Mesenteric fat pad (tissue), 1 donor: ENCODE measurements at regions not wholly inside any gene's neighbourhood (a gene's known extent, or its start where the extent isn't known, plus 50 kb on each side); places are given as distances from the start of the nearest gene placed in this dataset.
"Not testable (repeated sequence)": the region's sequence is repeated elsewhere in the genome, so short reads cannot be mapped to it uniquely, and the experiment has no call there.

Experiments
- DNase-seq: peaks from one replicate; pipeline ENCODE4 v3.0.0-alpha.2; 2020; ENCODE audit warnings: low spot score
- donor health status: DM: yes; HTN: yes; CAD: no.

DNA sequence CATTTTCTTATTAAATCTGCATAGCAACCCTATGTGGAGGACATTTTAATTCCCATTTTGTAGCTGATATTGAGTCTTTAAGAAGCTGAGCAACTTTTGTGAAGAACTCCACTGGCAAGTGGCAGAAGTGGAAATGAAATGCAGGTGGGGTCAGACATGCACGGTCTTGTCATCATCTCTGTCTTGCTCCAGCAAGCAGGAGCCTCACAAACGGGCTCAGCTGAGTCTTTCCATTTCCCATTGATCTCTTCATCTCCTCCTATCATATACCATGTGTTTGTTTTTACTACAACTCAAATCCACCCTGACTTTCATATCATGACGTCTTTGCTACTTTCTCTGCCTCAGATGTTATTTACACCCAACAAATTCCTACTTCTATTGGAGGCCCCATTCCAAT, 97.9 kb upstream of the TENM4 start:
- no peak for DNase-seq

DNA sequence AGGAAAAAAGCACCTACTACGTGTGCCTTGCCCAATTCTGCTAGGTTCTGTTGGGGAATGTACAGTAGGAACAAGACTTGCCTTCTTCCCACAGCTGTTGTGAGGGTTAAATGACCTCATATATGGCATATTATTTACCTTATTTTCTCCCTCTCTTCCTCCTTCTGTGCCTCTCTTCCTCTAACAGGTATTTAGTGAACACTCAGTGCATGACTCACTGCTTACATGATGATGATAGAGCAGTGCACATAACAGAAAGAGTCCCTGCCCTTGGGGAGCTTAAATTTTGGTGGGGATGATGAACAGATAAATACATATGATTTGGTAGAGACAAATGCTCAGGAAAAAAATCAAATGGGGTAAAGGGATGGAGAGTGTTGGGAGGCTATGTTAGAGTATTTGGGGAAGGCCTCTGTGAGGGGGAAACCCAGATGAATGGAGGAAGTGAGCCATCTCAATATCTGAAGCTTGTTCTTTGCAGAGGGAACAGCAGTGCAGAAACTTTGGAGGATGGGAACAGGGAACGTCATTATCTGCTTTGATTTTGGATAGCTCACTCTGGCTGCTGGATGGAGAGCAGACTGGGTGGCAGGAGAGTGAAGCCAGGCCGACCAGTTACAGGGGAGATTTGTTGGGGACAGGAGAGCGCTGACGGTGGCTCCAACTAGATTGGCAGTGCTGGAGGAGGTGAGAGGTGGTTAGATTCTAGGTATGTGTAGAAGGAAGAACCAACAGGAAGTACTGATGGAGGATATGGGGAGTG, 95.5 kb upstream of the TENM4 start:
- DNase-seq = no peak

DNA sequence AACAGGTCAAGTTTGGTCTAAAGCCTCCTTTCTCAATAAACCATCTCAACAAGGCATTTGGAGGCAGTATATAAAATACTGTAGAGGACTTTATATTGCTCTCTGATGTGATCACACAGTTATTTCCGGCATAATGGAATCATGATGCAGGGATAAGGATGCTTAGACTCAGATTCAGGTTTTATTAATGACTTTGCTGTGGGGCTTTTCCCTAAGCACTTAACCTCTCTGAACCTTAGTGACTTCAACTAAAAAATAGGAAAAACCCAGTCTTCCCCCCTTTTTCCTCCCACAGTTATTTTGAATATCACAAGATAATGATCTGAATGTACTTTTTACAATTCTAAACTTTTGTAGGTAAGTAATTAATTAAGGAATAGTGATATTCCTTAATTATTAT, 94.8 kb upstream of the TENM4 start:
- DNase-seq = no peak

DNA sequence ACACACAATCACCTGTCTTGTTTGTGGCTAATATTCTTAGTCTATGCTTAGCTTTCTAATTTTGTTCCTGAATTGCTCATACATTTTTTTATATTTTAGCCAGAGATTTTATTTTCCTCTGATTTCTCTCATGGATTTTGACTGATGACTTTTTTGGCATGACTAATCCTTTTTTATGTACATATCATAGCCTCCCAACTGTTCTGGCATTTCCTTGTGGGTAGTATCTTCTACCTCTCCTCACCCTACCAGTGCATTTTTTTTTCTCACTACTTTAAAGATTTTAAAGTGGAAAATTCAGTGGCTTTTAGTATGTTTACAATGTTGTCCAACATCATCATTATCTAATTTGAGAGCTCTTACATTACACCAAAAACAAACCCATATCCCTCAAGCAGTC, 84.4 kb upstream of the TENM4 start:
- no peak for DNase-seq

DNA sequence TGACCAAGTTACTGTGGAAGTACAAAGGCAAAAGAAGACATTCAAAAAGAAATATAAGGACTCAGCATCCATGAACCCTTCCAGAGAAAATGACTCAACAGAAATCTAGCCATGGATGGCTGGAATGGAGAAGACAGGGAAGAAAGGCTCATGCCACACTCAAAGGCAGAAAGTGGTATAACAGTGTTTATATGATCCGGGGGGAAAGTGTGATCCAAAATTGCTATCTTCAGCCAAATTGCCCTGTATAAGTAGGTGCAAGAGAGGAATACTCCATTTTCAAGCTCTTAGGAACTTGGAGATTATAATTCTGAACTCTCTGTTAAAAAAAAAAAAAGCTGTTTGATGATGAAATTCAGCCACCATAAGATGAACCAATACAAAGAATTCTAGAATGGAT, 81.8 kb upstream of the TENM4 start:
- no peak for DNase-seq

DNA sequence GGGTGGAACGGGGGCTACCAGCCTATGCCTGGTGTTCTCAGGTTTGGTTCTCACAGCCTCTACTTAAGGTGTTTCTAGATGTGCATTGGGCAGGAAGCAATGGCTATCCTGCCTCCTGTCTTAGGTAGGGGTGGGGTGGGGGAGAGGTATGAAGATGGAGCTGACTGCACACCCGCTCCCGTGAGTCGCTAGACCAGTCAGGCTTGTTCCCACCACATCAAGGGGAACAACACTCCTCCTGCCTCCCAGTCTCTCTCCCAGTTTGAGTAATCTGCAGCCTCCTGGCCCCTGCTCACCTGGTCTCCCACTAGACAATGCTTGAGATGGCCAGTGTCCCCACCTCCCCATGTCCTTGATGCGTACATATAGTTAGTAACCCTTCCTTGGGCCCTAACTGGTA, 79.3 kb upstream of the TENM4 start:
- DNase-seq = no peak

DNA sequence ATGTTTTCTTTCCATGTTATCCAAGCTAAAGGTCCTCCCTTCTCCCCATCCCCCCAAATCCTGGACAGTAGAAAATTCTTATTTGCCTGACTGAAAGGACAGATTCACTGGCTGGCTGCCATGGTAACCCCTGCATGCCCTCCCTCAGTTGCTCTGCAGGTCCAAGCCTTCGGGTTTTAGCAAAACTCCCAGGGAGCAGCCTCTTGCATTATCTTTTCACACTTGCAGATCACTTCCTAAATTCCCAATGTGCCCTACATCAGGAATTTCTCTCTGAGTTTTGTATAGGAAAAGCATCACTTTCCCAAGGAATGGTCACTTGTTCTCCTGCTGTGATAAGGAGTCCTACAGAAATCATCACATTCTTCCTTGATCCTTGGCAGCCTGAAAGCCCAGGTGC, 75.0 kb upstream of the TENM4 start:
- no peak for DNase-seq

DNA sequence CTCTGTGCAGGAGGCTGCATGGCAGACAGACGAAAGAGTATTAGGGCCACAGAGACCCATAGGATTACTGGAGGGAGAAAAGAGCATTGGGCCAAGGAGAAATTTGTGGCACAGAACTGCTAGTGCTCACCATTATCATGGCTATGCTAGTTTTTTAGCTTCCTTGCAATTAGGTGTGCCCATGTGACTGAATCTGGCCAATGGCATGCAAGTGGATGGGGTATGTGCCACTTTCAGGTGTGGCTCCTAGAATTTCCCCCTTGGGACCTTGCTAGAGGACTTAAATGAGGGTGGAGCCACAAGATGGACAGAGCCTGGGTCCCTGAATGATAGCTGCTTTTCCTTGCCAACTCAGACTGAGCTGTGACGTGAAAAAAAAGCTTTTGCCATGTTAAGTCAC, 73.9 kb upstream of the TENM4 start:
- no peak for DNase-seq

DNA sequence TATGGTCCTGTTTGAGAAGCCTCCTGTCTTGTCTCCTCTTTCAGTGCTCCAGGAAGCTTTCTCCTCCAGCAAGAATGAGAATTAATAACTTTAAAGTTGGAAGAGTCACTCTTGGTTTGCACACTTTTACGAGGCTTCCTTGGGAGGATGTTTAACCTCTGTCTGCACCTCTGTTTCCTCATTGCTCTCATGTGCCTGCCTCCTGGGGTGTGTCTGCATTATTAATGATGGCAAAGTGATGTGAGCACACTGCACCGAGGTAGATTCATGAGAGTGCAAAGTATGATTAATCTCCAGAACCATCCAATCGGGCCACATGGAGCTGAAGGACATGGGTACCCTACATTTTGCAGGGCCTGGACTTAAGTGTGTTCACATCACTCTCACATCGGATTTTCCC, 73.5 kb upstream of the TENM4 start:
- no peak for DNase-seq

DNA sequence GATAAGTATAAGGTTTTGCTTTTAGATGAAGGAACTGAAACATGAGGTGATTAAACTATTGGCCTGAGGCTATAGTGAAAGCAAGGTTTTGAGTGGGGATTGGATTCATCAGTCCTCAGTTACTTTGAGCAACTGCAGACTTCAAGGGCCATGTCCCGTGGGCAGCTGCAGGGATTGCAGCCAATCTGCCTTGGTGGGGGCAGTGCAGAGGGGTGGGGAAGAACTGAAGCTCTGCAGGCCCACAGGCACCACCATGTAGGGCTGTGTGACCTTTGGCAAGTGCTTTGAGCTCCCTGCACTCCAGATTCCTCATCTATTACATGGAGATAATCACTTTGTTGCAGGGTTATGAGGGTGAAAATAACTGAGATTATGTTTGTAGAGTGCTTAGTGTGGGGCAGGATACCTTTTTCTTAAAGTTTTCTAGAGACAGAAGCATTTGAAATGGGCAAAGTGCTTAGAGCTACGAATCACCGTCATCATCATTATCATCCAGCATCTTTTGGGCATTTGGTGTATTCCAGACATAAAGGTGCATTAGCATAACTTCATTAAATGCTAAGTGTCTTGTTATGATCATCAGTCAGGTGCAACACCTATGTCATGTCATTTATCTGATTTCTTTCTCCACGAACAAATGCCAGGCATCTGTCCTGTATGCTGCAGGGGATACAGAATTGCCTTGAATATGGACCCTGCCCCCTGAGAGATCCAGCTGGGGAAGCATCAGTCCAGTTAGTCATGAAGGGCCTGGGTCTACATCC, 72.1 kb upstream of the TENM4 start:
- DNase-seq = no peak

DNA sequence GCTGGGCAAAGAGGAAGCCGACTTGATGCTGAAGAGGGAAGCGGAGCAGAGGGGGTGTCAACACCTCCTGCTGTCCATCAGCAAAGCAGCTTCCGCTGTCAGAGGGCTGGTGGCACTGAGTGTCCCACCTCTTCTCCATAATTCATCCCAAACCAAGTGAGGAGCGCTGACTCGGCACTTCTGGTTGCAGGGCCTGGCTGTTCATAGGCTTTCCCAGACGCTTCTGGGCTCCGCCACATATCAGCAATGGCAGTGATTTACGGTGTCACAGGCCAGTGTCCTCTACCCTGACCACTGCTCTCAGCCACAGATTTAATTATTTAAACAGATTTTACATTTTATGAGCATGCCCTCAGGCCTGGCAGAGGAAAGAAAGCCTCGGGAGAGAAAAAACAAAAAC, 70.1 kb upstream of the TENM4 start:
- no peak for DNase-seq

DNA sequence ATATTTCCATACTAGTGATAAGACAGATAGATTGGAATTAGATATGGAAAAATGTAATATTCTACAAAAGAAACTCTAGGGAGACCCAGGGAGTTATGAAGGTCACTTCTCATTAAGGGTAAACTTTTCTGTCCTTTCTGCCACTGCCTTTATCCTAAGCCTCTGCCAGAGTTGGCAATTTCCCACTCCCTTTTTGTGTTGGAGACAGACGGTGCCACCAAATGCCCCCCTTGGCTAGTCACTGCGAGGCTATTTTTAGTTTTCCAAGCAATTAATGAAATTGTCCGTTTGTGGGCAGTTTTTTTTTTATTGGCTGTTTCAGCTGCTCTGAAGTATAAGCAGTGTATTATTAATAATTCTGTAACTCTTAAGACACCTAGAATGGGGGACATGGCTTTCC, 67.6 kb upstream of the TENM4 start:
- DNase-seq = no peak

DNA sequence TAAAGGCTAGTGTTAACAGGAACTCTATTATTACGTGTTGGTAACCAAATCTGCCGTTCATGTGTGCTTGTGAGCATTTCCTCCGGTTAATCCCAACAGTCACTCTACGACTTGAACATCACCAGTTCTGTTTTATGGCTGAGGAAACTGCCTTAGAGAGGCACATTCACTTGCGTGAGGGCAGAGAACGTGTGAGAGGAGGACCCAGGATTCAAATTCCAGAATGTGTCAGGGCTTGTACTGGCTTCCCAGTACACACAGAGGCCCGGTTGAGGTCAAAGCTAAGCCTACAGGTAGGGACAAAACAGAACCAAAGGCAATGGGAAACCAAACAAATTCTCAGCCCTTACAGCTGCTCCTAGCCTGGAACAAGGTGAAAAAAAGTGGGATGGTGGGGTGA, 66.9 kb upstream of the TENM4 start:
- no peak for DNase-seq

DNA sequence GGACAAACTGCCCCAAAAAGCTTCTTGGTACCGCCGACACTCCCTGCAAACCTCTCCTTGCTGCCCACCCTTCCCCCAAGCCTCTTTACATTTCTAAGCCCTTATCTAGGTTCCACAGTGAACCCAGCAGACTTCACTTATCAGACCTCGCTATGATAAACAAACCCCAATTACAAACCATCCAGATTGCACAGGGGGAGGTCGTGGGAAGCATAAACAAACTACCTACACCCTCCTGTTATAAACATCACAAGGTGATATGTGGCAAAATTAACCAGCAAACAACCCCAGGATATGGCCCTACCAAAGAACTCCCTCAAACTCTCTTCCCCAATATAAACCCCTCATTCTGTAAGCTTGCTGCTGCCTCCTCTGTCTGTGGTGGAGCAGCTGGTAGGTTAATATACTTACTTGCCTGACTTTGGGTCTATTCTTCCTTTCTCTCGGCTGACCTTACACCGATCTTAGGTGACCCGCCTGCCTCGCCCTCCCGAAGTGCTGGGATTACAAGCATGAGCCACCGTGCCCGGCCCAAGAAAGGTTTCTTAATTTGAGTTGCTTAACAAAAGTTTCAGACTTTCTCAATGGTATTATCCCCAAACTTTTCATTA, 66.0 kb upstream of the TENM4 start:
- no peak for DNase-seq

DNA sequence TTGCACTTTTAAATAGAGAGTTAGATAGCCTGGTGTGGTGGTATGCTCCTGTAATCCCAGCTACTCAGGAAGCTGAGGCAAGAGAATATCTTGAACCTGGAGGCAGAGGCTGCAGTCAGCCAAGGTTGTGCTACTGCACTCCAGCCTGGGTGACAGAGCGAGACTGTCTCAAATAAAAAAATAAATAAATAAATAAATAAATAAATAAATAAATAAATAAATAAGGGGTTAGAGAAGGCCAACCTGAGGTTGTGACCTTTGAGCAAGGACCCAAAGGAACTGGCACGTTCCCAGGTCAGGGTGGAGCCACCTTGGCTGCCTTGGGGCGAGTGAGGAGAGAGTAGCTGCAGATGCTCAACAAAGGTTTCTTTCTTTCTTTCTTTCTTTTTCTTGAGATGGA, 65.3 kb upstream of the TENM4 start:
- DNase-seq = no peak

DNA sequence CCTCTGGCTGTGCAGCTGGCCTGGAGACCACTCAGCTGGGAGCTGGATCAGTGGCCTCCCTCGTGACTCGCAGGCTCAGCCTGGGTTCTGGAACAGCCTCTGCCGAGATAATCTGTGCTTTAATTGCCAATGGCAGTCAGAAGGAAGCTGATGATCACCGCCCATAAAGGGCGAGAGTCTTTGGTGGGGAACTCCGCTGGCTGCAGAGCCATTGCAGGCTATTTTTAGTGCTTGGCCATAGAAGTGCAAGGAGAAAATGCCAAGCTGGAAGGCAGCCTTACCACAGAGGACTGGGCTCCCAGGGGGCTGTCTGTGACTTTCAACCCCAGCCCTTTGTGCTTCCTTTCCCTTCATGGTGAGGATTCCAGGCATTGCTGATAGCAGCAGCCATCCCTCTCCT, 62.2 kb upstream of the TENM4 start:
- no peak for DNase-seq

DNA sequence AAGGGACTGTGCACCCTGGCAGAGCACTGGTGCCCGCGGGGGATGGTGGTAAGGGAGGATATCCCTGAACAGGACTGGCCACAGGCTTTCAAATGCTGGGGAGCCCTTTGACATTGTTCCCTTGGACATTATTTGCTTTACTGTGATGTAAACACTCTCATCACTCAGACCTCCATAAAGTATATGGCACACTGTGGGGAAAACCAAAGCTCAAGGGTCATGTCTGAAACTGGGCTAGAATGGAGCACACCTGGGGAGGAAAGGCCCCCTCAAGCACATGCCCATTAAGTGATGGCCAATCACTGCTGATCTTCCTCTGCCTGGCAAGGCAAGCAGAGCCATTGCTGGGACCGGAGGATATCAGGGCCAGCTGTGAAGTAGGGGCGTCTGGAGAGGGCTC, 60.9 kb upstream of the TENM4 start:
- no peak for DNase-seq

DNA sequence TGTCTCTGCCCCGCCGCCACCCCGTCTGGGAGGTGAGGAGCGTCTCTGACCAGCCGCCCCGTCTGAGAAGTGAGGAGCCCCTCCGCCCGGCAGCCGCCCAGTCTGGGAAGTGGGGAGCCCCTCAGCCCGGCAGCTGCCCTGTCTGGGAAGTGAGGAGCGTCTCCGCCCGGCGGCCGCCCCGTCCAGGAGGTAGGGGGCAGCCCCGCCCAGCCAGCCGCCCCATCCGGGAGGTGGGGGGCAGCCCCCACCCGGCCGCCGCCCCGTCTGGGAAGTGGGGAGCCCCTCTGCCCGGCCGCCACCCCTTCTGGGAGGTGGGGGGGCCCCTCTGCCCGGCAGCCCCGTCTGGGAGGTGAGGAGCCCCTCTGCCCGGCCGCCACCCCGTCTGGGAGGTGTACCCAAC, 59.1 kb upstream of the TENM4 start:
- not testable (repeated sequence) for DNase-seq

DNA sequence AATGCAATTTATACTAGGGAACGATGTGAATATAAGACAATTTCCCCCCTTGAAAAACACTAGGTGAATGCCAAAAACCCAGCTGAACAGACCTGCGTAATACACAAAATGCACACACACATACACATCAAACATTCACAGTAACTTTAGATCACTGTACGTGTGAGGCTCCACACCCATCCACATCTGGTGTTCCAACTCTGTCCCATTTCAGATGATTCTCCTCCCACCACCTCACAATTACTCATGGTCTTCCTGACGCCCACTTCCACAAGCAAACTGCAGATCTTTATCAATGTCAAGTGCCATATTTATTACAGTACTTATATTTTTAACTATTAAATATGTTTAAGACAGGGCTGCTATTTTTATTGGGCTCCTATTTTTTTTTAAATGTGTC, 57.8 kb upstream of the TENM4 start:
- no peak for DNase-seq

DNA sequence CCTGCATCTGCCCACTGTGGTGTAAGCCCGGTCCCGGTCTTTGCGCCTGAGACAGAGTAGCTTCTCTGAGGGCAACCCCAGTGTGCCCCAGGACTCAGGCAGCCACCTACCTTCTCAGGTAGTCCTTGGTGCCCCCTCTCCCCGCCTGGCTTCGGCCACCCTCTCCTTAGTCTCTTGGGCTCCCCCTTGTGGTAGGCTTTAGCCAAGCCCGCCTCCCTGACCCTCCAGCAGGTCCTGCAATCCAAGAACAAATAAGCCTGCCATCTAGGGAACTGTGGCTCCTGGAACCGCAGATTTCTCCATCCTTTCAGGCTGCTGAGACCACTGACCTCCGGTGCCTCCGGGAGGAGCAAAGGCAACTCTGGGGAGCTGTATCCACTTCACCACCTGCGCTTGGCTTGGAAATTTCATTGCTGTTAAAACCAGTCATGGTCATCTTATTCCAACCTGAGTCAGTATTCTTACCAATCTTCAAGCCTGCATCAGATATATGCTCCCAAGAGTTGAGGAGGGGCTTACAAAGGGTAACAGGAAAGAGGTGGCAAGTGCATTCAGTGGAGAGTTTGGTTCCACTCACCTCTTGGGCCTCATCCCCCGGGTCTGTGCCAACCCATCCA, 52.8 kb upstream of the TENM4 start:
- DNase-seq = no peak

DNA sequence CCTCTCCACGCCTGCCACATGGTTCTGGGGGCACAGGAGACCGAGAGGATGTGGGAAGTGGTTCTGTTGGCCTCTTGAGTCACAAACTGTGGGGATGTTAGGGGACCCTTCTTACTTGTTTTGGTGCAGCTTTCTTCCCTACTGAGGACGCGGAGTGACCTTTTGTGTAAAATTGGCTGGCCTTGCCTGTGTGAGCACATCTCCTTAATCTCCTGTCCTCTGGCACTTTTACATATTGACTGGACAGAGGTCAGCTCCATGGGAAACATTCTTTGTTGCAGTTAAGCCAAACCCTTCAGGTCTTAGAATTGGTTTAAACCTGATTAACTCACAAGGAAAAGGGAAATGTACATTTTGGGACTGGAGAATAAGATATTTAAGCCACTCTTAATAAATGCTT, 51.2 kb upstream of the TENM4 start:
- DNase-seq = no peak
